IMR-90 (cell line): ENCODE measurements at regions not wholly inside any gene's neighbourhood (a gene's known extent, or its start where the extent isn't known, plus 50 kb on each side); places are given as distances from the start of the nearest gene placed in this dataset.

Experiments
- ATAC-seq: fragments of 200-7000 bp; cut with Tn5 transposase; 2 replicates; pipeline ENCODE4 v1.9.1; 2020; ENCODE audit warnings: low read depth, mild to moderate bottlenecking, moderate library complexity
- BruUV-seq: library from RNA; stranded (reverse); fragments of 400-500 nt; replicated peaks from 2 replicates; lab custom pipeline; 2021; lab: Mats Ljungman, UMichigan
- CTCF ChIA-PET: fragments of 300-600 bp; formaldehyde crosslinking; extraction: SDS; loops from one replicate; lab custom pipeline; 2021; ENCODE audit warnings: antibody characterized with exemption; lab: Yijun Ruan, JAX
- POLR2A ChIA-PET: fragments of 300-600 bp; sonication (Branson Sonifier 250); formaldehyde crosslinking; loops from one replicate; lab custom pipeline; 2022; ENCODE audit warnings: antibody characterized with exemption; ENCODE audit not compliant: unreplicated experiment; lab: Charles Lee
- DNase-seq: peaks from one replicate; pipeline ENCODE4 v3.0.0; 2013
- H2AFZ ChIP-seq: replicated peaks from 2 replicates; pipeline ENCODE3; 2013; ENCODE audit warnings: low read length, mild to moderate bottlenecking; ENCODE audit not compliant: poor library complexity
- H2AK5ac ChIP-seq: 2 replicates; pipeline ENCODE4 v1.6.1; 2013; ENCODE audit warnings: low read depth, low read length, inconsistent platforms
- H2AK9ac ChIP-seq: replicated peaks from 2 replicates; pipeline ENCODE3; 2013; ENCODE audit warnings: mild to moderate bottlenecking, low read depth, low read length, moderate library complexity; ENCODE audit not compliant: poor library complexity
- H2BK120ac ChIP-seq: 2 replicates; pipeline ENCODE4 v1.6.1; 2013; ENCODE audit warnings: low read depth, low read length, inconsistent platforms
- H2BK15ac ChIP-seq: 3 replicates; pipeline ENCODE4 v1.6.1; 2013; ENCODE audit warnings: low read depth, low read length, inconsistent platforms
- H2BK20ac ChIP-seq: 2 replicates; pipeline ENCODE4 v1.6.1; 2013; ENCODE audit warnings: low read depth, mild to moderate bottlenecking, inconsistent platforms, low read length, moderate library complexity
- H2BK5ac ChIP-seq: 2 replicates; pipeline ENCODE4 v1.6.1; 2013; ENCODE audit warnings: mild to moderate bottlenecking, low read depth, low read length, inconsistent platforms; ENCODE audit not compliant: poor library complexity, severe bottlenecking
- H3K14ac ChIP-seq: replicated peaks from 2 replicates; pipeline ENCODE4 v1.6.1; 2013; ENCODE audit warnings: low read depth, low read length, inconsistent platforms
- H3K18ac ChIP-seq: 2 replicates; pipeline ENCODE4 v1.6.1; 2013; ENCODE audit warnings: low read depth, low read length, control low read depth
- H3K23ac ChIP-seq: 2 replicates; pipeline ENCODE4 v1.6.1; 2013; ENCODE audit warnings: low read depth, low read length, inconsistent platforms
- H3K27ac ChIP-seq: 2 replicates; pipeline ENCODE4 v1.5.1; 2013; ENCODE audit warnings: mild to moderate bottlenecking, control low read depth, low read length; ENCODE audit not compliant: insufficient read depth
- H3K27me3 ChIP-seq: 2 replicates; pipeline ENCODE4 v1.6.1; 2013; ENCODE audit warnings: low read length; ENCODE audit not compliant: control insufficient read depth, insufficient read depth
- H3K36me3 ChIP-seq: 2 replicates; pipeline ENCODE4 v1.6.1; 2013; ENCODE audit warnings: low read length, mixed read lengths; ENCODE audit not compliant: control insufficient read depth, insufficient read depth
- H3K4ac ChIP-seq: 2 replicates; pipeline ENCODE4 v1.6.1; 2013; ENCODE audit warnings: low read depth, low read length, inconsistent platforms
- H3K4me1 ChIP-seq: 2 replicates; pipeline ENCODE4 v1.6.1; 2013; ENCODE audit warnings: low read length, mixed read lengths; ENCODE audit not compliant: control insufficient read depth, insufficient read depth
- H3K4me2 ChIP-seq: 2 replicates; pipeline ENCODE4 v1.6.1; 2013; ENCODE audit warnings: low read depth, mild to moderate bottlenecking, control low read depth, low read length, moderate library complexity
- H3K4me3 ChIP-seq: 2 replicates; pipeline ENCODE4 v1.5.1; 2013; ENCODE audit warnings: low read depth, mild to moderate bottlenecking, control low read depth, low read length, moderate library complexity; ENCODE audit not compliant: insufficient read depth
- H3K56ac ChIP-seq: 2 replicates; pipeline ENCODE4 v1.6.1; 2013; ENCODE audit warnings: low read length, inconsistent platforms; ENCODE audit not compliant: insufficient read depth; ENCODE audit errors: extremely low read depth
- H3K79me1 ChIP-seq, 2 experiments: 2 replicates each; pipeline ENCODE4 v1.6.1; 2013; ENCODE audit warnings: low read length in 2 of 2, inconsistent platforms in 1 of 2, low read depth in 1 of 2
- H3K9ac ChIP-seq: 2 replicates; pipeline ENCODE4 v1.6.1; 2013; ENCODE audit warnings: low read depth, low read length, control low read depth
- H3K9me1 ChIP-seq: 2 replicates; pipeline ENCODE4 v1.6.1; 2013; ENCODE audit warnings: low read length, inconsistent platforms; ENCODE audit not compliant: insufficient read depth
- H3K9me3 ChIP-seq: 2 replicates; pipeline ENCODE4 v1.6.1; 2013; ENCODE audit warnings: low read length; ENCODE audit not compliant: control insufficient read depth, insufficient read depth
- H4K20me1 ChIP-seq: 2 replicates; pipeline ENCODE4 v1.6.1; 2013; ENCODE audit warnings: low read length, inconsistent platforms; ENCODE audit not compliant: insufficient read depth
- H4K5ac ChIP-seq: 2 replicates; pipeline ENCODE4 v1.6.1; 2013; ENCODE audit warnings: mild to moderate bottlenecking, low read depth, low read length, control low read depth
- H4K8ac ChIP-seq, 2 experiments: 2 replicates each; pipeline ENCODE4 v1.6.1; 2013; ENCODE audit warnings: low read depth in 2 of 2, low read length in 2 of 2, control low read depth in 1 of 2, inconsistent platforms in 1 of 2
- H4K91ac ChIP-seq: 2 replicates; pipeline ENCODE4 v1.6.1; 2013; ENCODE audit warnings: low read depth, low read length, inconsistent platforms; ENCODE audit not compliant: insufficient read depth
- BHLHE40 ChIP-seq: fragments of 150-350 bp; IDR thresholded peaks from 2 replicates; pipeline ENCODE4 v1.6.1; 2016; ENCODE audit warnings: mild to moderate bottlenecking, low read depth, low read length
- CEBPB ChIP-seq: IDR thresholded peaks from 2 replicates; pipeline ENCODE4 v1.6.1; 2012; ENCODE audit warnings: low read depth, low read length, improper control_type of control experiment
- FOS ChIP-seq: fragments of 150-350 bp; IDR thresholded peaks from 2 replicates; pipeline ENCODE4 v1.6.1; 2016; ENCODE audit warnings: low read depth, low read length
- MAZ ChIP-seq: IDR thresholded peaks from 2 replicates; pipeline ENCODE4 v1.6.1; 2012; ENCODE audit warnings: low read depth, mild to moderate bottlenecking, low read length, improper control_type of control experiment, moderate library complexity, borderline replicate concordance
- NFE2L2 ChIP-seq: fragments of 150-350 bp; IDR thresholded peaks from 2 replicates; pipeline ENCODE4 v1.6.1; 2016; ENCODE audit warnings: low read depth, mild to moderate bottlenecking, low read length
- POLR2A ChIP-seq: IDR thresholded peaks from 2 replicates; pipeline ENCODE4 v1.6.1; 2012; ENCODE audit warnings: mild to moderate bottlenecking, low read depth, low read length
- RAD21 ChIP-seq: IDR thresholded peaks from 2 replicates; pipeline ENCODE4 v1.6.1; 2012; ENCODE audit warnings: low read length, improper control_type of control experiment
- RFX5 ChIP-seq: IDR thresholded peaks from 2 replicates; pipeline ENCODE4 v1.8.0; 2012; ENCODE audit warnings: low read depth, mild to moderate bottlenecking, low read length, moderate library complexity
- WGBS, 2 experiments: methylation state at CpG; one replicate each; pipeline versions ENCODE4 v1.1.5 to v1.1.7; 2013; ENCODE audit warnings: missing lambda C conversion rate in 2 of 2; ENCODE audit not compliant: insufficient read length in 1 of 2; ENCODE audit errors: extremely low coverage in 2 of 2; 5-methylcytosine and 5-hydroxymethylcytosine counted together
- dilution Hi-C: fragments of 300-500 bp; cut with HindIII; formaldehyde crosslinking; loops from one replicate; pipeline ENCODE4 v1.14.3; 2018; ENCODE audit warnings: low sequenced_read_pairs; ENCODE audit not compliant: unreplicated experiment
- in situ Hi-C: fragments of 300-500 bp; cut with MboI; formaldehyde crosslinking; loops from 3 replicates; pipeline ENCODE4 v1.14.3; 2019; ENCODE audit warnings: low sequenced_read_pairs, inconsistent platforms, mixed read lengths
- intact Hi-C: fragments of 100-400 bp; cut with micrococcal nuclease; formaldehyde crosslinking; loops from 2 replicates; pipeline ENCODE4 v1.10.0; 2022
- TF ChIP-seq, protein P1 (sequence below): fragments of 150-350 bp; IDR thresholded peaks from 2 replicates; pipeline ENCODE4 v1.6.1; 2017; ENCODE audit warnings: mild to moderate bottlenecking, antibody characterized with exemption, low read length, low read depth

DNA sequence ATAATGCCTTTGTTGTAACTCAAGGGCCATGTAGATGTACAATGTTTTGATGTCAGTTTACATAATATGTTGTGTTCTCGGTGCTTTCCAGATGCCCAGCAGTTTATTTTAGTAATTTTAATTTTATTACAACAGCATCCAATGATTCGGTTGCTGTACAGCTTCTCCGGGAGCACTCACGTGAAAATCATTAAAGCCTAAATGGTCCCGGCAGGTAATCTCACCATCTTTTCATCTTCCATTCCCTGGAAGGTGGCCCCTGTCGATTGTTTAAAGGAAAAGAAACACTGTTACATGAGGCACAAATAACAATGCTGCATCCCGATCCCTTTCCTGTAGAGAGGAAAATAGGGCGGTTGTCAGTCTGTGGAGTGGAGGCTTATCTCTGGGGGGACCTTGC, 498.1 kb downstream of the SLC4A3 start:
- DNase-seq (no peak), ATAC-seq (no peak)
- in situ Hi-C loops: no loop called here
- no peak overlapping the region for H3K4me2 ChIP-seq
- no peak overlapping the region for H2BK120ac ChIP-seq
- H3K18ac ChIP-seq: no peak overlapping the region
- no peak for TF ChIP-seq FOS
- TF ChIP-seq POLR2A: no peak
- no peak for TF ChIP-seq RAD21
- no peak for TF ChIP-seq RFX5
- TF ChIP-seq BHLHE40: no peak
- TF ChIP-seq NFE2L2: no peak
- TF ChIP-seq MAZ: no peak
- TF ChIP-seq, protein P1, sequence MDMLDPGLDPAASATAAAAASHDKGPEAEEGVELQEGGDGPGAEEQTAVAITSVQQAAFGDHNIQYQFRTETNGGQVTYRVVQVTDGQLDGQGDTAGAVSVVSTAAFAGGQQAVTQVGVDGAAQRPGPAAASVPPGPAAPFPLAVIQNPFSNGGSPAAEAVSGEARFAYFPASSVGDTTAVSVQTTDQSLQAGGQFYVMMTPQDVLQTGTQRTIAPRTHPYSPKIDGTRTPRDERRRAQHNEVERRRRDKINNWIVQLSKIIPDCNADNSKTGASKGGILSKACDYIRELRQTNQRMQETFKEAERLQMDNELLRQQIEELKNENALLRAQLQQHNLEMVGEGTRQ: no peak
- TF ChIP-seq CEBPB: no peak
- H3K9ac ChIP-seq: no peak overlapping the region
- POLR2A ChIA-PET: no interaction called here
- no peaks in the 10 kb centered on the region for H3K79me1 ChIP-seq
- no peak overlapping the region for H2AK9ac ChIP-seq
- no peak overlapping the region for H2AK5ac ChIP-seq
- H3K9me3 ChIP-seq: peaks cover 4% of the 10 kb centered on the region
- CTCF ChIA-PET: no interaction called here
- H2BK20ac ChIP-seq: no peak overlapping the region
- H4K8ac ChIP-seq: no peak overlapping the region
- no peak overlapping the region for H3K27ac ChIP-seq
- H3K9me1 ChIP-seq: no peaks in the 10 kb centered on the region
- H3K4me1 ChIP-seq: peaks cover 2% of the 10 kb centered on the region; the same call in 1 of the 2 replicates
- no peaks in the 10 kb centered on the region for H3K27me3 ChIP-seq
- BruUV-seq: no TSS peak
- intact Hi-C loops: no loop called here
- H3K4ac ChIP-seq: no peak overlapping the region
- H2BK15ac ChIP-seq: no peak overlapping the region
- no peak overlapping the region for H3K23ac ChIP-seq
- no peak overlapping the region for H4K91ac ChIP-seq
- no peak overlapping the region for H2AFZ ChIP-seq
- WGBS, 2 experiments: no CpG with 5 or more reads among the region's 8 CpGs
- no peak overlapping the region for H3K14ac ChIP-seq
- no peak overlapping the region for H3K56ac ChIP-seq
- H3K4me3 ChIP-seq: no peak overlapping the region
- H2BK5ac ChIP-seq: no peak overlapping the region
- H4K20me1 ChIP-seq: no peaks in the 10 kb centered on the region
- dilution Hi-C loops: no loop called here
- H4K5ac ChIP-seq: no peak overlapping the region
- no peaks in the 10 kb centered on the region for H3K36me3 ChIP-seq
